Choroid plexus epithelial cell (primary cell): ENCODE measurements at regions not wholly inside any gene's neighbourhood (a gene's known extent, or its start where the extent isn't known, plus 50 kb on each side); places are given as distances from the start of the nearest gene placed in this dataset.

Source experiments
- DNase-seq: peaks from one replicate; pipeline ENCODE4 v3.0.0-alpha.2; 2010; ENCODE audit warnings: low read depth
- H3K4me3 ChIP-seq: 2 replicates; pipeline ENCODE4 v1.5.1; 2011; ENCODE audit warnings: low read depth, mild to moderate bottlenecking, control low read depth, low read length, moderate library complexity
- CTCF ChIP-seq: conservative IDR thresholded peaks from 2 replicates; pipeline ENCODE4 v1.5.1; 2011; ENCODE audit warnings: low read depth, mild to moderate bottlenecking, control low read depth, inconsistent platforms, low read length, moderate library complexity

GRCh38 chr1:198084241-198084908 is 72.4 kb upstream of the NEK7 start:
- TF ChIP-seq CTCF: no peak
- no peak for DNase-seq
- no peak overlapping the region for H3K4me3 ChIP-seq

GRCh38 chr1:198086051-198086745 is 70.6 kb upstream of the NEK7 start:
- no peak for TF ChIP-seq CTCF

GRCh38 chr1:198087831-198088230 is 69.0 kb upstream of the NEK7 start:
- DNase-seq: no peak
- no peak overlapping the region for H3K4me3 ChIP-seq
- TF ChIP-seq CTCF: no peak

More at GRCh38 chr1:198086051-198086745, 70.6 kb upstream of the NEK7 start:
- no peak overlapping the region for H3K4me3 ChIP-seq
- no peak for DNase-seq

- H3K4me3 ChIP-seq: peak overlapping the region; percentile 4
- TF ChIP-seq CTCF: peak; percentile 67
- peak; percentile 83 for DNase-seq
Measured at GRCh38 chr1:198088360-198089071, 68.3 kb upstream of the NEK7 start.

- no peak for TF ChIP-seq CTCF
- peak; percentile 69 for DNase-seq
- H3K4me3 ChIP-seq: no peak overlapping the region
Measured at GRCh38 chr1:198096390-198096789, 60.4 kb upstream of the NEK7 start.

GRCh38 chr1:198099755-198100154 is 57.0 kb upstream of the NEK7 start:
- TF ChIP-seq CTCF: no peak
- H3K4me3 ChIP-seq: no peak overlapping the region

More at GRCh38 chr1:198099755-198100154, 57.0 kb upstream of the NEK7 start:
- no peak for DNase-seq
